GM23338 (cell line): ENCODE measurements at regions not wholly inside any gene's neighbourhood (a gene's known extent, or its start where the extent isn't known, plus 50 kb on each side); places are given as distances from the start of the nearest gene placed in this dataset.

ENCODE experiments used
- ATAC-seq: fragments of 200-7000 bp; cut with Tn5 transposase; 3 replicates; pipeline ENCODE4 v1.9.1; 2020
- DNase-seq: peaks from one replicate; pipeline ENCODE4 v3.0.0-alpha.2; 2015; ENCODE audit warnings: low spot score
- H2AFZ ChIP-seq: fragments of 200-600 bp; sonication (generic); 2 replicates; pipeline ENCODE4 v1.8.0; 2016; ENCODE audit warnings: antibody characterized with exemption, mild to moderate bottlenecking, moderate library complexity
- H3F3A ChIP-seq: fragments of 200-600 bp; sonication (generic); replicated peaks from 2 replicates; pipeline ENCODE4 v1.8.0; 2017; ENCODE audit warnings: antibody characterized with exemption, mixed run types, low read depth
- H3K27ac ChIP-seq: fragments of 200-600 bp; sonication (generic); 2 replicates; pipeline ENCODE4 v1.6.1; 2016; ENCODE audit warnings: low read depth
- H3K27me3 ChIP-seq: fragments of 200-600 bp; sonication (generic); 2 replicates; pipeline ENCODE4 v1.8.0; 2016; ENCODE audit warnings: mild to moderate bottlenecking, mixed run types, moderate library complexity; ENCODE audit not compliant: insufficient read depth
- H3K36me3 ChIP-seq: fragments of 200-600 bp; sonication (generic); 2 replicates; pipeline ENCODE4 v1.8.0; 2016; ENCODE audit warnings: mild to moderate bottlenecking; ENCODE audit not compliant: insufficient read depth
- H3K4me1 ChIP-seq: fragments of 200-600 bp; sonication (generic); 2 replicates; pipeline ENCODE4 v1.8.0; 2016; ENCODE audit warnings: mild to moderate bottlenecking, moderate library complexity; ENCODE audit not compliant: insufficient read depth
- H3K4me2 ChIP-seq: fragments of 200-600 bp; sonication (generic); 2 replicates; pipeline ENCODE4 v1.7.1; 2017; ENCODE audit warnings: mixed run types
- H3K4me3 ChIP-seq: fragments of 200-600 bp; sonication (generic); 2 replicates; pipeline ENCODE4 v1.6.1; 2016; ENCODE audit warnings: mixed run types
- H3K79me2 ChIP-seq: fragments of 200-600 bp; sonication (generic); replicated peaks from 2 replicates; pipeline ENCODE4 v1.8.0; 2017; ENCODE audit warnings: mild to moderate bottlenecking; ENCODE audit not compliant: insufficient read depth
- H3K9me2 ChIP-seq: fragments of 200-600 bp; sonication (generic); 2 replicates; pipeline ENCODE4 v1.8.0; 2017; ENCODE audit not compliant: insufficient read depth
- H4K20me1 ChIP-seq: fragments of 200-600 bp; sonication (generic); replicated peaks from 2 replicates; pipeline ENCODE4 v1.8.0; 2017; ENCODE audit warnings: mild to moderate bottlenecking; ENCODE audit not compliant: insufficient read depth
- H3K27ac Mint-ChIP-seq: 2 replicates; pipeline ENCODE4 v1.8.0; 2020; ENCODE audit warnings: inconsistent platforms, mild to moderate bottlenecking, moderate library complexity, mixed read lengths
- H3K27me3 Mint-ChIP-seq: 3 replicates; pipeline ENCODE4 v1.8.0; 2022; ENCODE audit warnings: low read depth, mild to moderate bottlenecking, moderate library complexity, mixed read lengths, inconsistent platforms; ENCODE audit not compliant: insufficient read depth, poor library complexity
- H3K36me3 Mint-ChIP-seq: 3 replicates; pipeline ENCODE4 v1.8.0; 2021; ENCODE audit warnings: low read depth, mild to moderate bottlenecking, inconsistent platforms, moderate library complexity, mixed read lengths
- H3K4me1 Mint-ChIP-seq: 3 replicates; pipeline ENCODE4 v1.8.0; 2020; ENCODE audit warnings: mild to moderate bottlenecking, inconsistent platforms, mixed read lengths
- H3K4me3 Mint-ChIP-seq: 3 replicates; pipeline ENCODE4 v1.8.0; 2021; ENCODE audit warnings: moderate library complexity, mild to moderate bottlenecking, inconsistent platforms, mixed read lengths
- H3K9me3 Mint-ChIP-seq: 3 replicates; pipeline ENCODE4 v1.8.0; 2020; ENCODE audit warnings: moderate library complexity, mild to moderate bottlenecking, inconsistent platforms, mixed read lengths
- CREB1 ChIP-seq: fragments of 250-450 bp; sonication (Bioruptor Pico); IDR thresholded peaks from 2 replicates; pipeline ENCODE4 v1.5.0; 2020; ENCODE audit warnings: low read depth, mild to moderate bottlenecking, moderate library complexity
- CTCF ChIP-seq, 2 experiments: fragments of 200-600 bp in 1 of 2; sonication (generic) in 1 of 2; conservative IDR thresholded peaks; 2 replicates each; pipeline versions ENCODE4 v1.5.1 to v1.6.1; 2016 to 2017; ENCODE audit warnings: antibody characterized with exemption in 2 of 2, low read depth in 2 of 2, mild to moderate bottlenecking in 2 of 2, moderate library complexity in 1 of 2
- ETS1 ChIP-seq: IDR thresholded peaks from 2 replicates; pipeline ENCODE4 v1.6.1; 2016; ENCODE audit warnings: antibody characterized with exemption
- EZH2 ChIP-seq: fragments of 200-600 bp; sonication (generic); IDR thresholded peaks from one replicate; pipeline ENCODE4 v1.8.0; 2017; ENCODE audit warnings: antibody characterized with exemption, mild to moderate bottlenecking, low read depth; ENCODE audit not compliant: unreplicated experiment
- EZH2phosphoT487 ChIP-seq: fragments of 200-600 bp; sonication (generic); IDR thresholded peaks from one replicate; pipeline ENCODE4 v1.8.1; 2018; ENCODE audit warnings: antibody characterized with exemption; ENCODE audit not compliant: unreplicated experiment
- JUNB ChIP-seq: IDR thresholded peaks from one replicate; pipeline ENCODE4 v1.6.1; 2016; ENCODE audit warnings: antibody characterized with exemption; ENCODE audit not compliant: unreplicated experiment
- NANOG ChIP-seq: IDR thresholded peaks from 2 replicates; pipeline ENCODE4 v1.6.1; 2016; ENCODE audit warnings: antibody characterized with exemption, borderline replicate concordance
- POLR2AphosphoS5 ChIP-seq: IDR thresholded peaks from 2 replicates; pipeline ENCODE4 v1.6.1; 2016; ENCODE audit warnings: antibody characterized with exemption, low read depth
- REST ChIP-seq: IDR thresholded peaks from one replicate; pipeline ENCODE4 v1.6.1; 2018; ENCODE audit warnings: antibody characterized with exemption; ENCODE audit not compliant: unreplicated experiment
- STAT1 ChIP-seq: IDR thresholded peaks from one replicate; pipeline ENCODE4 v1.6.1; 2016; ENCODE audit warnings: antibody characterized with exemption; ENCODE audit not compliant: unreplicated experiment
- ZNF114 ChIP-seq: fragments of 250-450 bp; sonication (Bioruptor Pico); IDR thresholded peaks from 2 replicates; pipeline ENCODE4 v1.5.0; 2020; ENCODE audit warnings: mild to moderate bottlenecking, moderate library complexity
- ZNF331 ChIP-seq: fragments of 250-450 bp; sonication (Bioruptor Pico); IDR thresholded peaks from 2 replicates; pipeline ENCODE4 v1.5.0; 2020; ENCODE audit warnings: low read depth, mild to moderate bottlenecking, moderate library complexity
- TF ChIP-seq, protein P1 (sequence below): fragments of 250-450 bp; sonication (Bioruptor Pico); IDR thresholded peaks from 2 replicates; pipeline ENCODE4 v1.5.0; 2020; ENCODE audit warnings: mild to moderate bottlenecking, moderate library complexity

GRCh38 chr17:21542070-21542469 lies 150.3 kb upstream of the KCNJ18 start:
- no peaks in the 10 kb centered on the region; the same call in 1 of the 2 replicates for H3K9me2 ChIP-seq
- Mint-ChIP-seq H3K9me3 (peaks cover 20% of the 10 kb centered on the region), H3K27me3 (peaks cover 2% of the 10 kb centered on the region), H3K36me3 (peaks cover 35% of the 10 kb centered on the region), H3K27ac (no peak overlapping the region), H3K4me3 (no peak overlapping the region), H3K4me1 (no peaks in the 10 kb centered on the region)
- DNase-seq (no peak), ATAC-seq (no peak)
- no peaks in the 10 kb centered on the region for H3K4me1 ChIP-seq
- H3K4me3 ChIP-seq: no peak overlapping the region
- H3F3A ChIP-seq: no peaks in the 10 kb centered on the region
- H4K20me1 ChIP-seq: no peaks in the 10 kb centered on the region
- no peak overlapping the region for H3K27ac ChIP-seq
- TF ChIP-seq ZNF331 (CRISPR knock-in tag) (no peak), CTCF (conservative IDR thresholded peaks at IDR 0.05; ENCODE audit: low read depth in 2 of 2) (no peak), STAT1 (no peak), NANOG (no peak), POLR2AphosphoS5 (no peak), EZH2 (no peak), ZNF114 (no peak), JUNB (no peak), REST (no peak), EZH2phosphoT487 (no peak), CREB1 (no peak), ETS1 (no peak)
- TF ChIP-seq, protein P1, sequence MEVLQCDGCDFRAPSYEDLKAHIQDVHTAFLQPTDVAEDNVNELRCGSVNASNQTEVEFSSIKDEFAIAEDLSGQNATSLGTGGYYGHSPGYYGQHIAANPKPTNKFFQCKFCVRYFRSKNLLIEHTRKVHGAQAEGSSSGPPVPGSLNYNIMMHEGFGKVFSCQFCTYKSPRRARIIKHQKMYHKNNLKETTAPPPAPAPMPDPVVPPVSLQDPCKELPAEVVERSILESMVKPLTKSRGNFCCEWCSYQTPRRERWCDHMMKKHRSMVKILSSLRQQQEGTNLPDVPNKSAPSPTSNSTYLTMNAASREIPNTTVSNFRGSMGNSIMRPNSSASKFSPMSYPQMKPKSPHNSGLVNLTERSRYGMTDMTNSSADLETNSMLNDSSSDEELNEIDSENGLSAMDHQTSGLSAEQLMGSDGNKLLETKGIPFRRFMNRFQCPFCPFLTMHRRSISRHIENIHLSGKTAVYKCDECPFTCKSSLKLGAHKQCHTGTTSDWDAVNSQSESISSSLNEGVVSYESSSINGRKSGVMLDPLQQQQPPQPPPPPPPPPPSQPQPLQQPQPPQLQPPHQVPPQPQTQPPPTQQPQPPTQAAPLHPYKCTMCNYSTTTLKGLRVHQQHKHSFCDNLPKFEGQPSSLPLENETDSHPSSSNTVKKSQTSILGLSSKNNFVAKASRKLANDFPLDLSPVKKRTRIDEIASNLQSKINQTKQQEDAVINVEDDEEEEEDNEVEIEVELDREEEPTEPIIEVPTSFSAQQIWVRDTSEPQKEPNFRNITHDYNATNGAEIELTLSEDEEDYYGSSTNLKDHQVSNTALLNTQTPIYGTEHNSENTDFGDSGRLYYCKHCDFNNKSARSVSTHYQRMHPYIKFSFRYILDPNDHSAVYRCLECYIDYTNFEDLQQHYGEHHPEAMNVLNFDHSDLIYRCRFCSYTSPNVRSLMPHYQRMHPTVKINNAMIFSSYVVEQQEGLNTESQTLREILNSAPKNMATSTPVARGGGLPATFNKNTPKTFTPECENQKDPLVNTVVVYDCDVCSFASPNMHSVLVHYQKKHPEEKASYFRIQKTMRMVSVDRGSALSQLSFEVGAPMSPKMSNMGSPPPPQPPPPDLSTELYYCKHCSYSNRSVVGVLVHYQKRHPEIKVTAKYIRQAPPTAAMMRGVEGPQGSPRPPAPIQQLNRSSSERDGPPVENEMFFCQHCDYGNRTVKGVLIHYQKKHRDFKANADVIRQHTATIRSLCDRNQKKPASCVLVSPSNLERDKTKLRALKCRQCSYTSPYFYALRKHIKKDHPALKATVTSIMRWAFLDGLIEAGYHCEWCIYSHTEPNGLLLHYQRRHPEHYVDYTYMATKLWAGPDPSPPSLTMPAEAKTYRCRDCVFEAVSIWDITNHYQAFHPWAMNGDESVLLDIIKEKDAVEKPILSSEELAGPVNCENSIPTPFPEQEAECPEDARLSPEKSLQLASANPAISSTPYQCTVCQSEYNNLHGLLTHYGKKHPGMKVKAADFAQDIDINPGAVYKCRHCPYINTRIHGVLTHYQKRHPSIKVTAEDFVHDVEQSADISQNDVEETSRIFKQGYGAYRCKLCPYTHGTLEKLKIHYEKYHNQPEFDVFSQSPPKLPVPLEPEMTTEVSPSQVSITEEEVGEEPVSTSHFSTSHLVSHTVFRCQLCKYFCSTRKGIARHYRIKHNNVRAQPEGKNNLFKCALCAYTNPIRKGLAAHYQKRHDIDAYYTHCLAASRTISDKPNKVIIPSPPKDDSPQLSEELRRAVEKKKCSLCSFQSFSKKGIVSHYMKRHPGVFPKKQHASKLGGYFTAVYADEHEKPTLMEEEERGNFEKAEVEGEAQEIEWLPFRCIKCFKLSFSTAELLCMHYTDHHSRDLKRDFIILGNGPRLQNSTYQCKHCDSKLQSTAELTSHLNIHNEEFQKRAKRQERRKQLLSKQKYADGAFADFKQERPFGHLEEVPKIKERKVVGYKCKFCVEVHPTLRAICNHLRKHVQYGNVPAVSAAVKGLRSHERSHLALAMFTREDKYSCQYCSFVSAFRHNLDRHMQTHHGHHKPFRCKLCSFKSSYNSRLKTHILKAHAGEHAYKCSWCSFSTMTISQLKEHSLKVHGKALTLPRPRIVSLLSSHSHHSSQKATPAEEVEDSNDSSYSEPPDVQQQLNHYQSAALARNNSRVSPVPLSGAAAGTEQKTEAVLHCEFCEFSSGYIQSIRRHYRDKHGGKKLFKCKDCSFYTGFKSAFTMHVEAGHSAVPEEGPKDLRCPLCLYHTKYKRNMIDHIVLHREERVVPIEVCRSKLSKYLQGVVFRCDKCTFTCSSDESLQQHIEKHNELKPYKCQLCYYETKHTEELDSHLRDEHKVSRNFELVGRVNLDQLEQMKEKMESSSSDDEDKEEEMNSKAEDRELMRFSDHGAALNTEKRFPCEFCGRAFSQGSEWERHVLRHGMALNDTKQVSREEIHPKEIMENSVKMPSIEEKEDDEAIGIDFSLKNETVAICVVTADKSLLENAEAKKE (CRISPR knock-in tag): no peak
- H2AFZ ChIP-seq: no peak overlapping the region
- peaks cover 9% of the 10 kb centered on the region; the same call in 1 of the 2 replicates for H3K79me2 ChIP-seq
- no peak overlapping the region for H3K4me2 ChIP-seq
- no peaks in the 10 kb centered on the region for H3K27me3 ChIP-seq
- H3K36me3 ChIP-seq: no peaks in the 10 kb centered on the region
